ENCODE measurements at regions not wholly inside any gene's neighbourhood (a gene's known extent, or its start where the extent isn't known, plus 50 kb on each side); places are given as distances from the start of the nearest gene placed in this dataset.

GRCh38 chr12:115313929-115314328 lies 630.0 kb upstream of the TBX3 start:
- no peak overlapping the region for H2AFZ ChIP-seq (replicated peaks)
- no peak overlapping the region for H3K4me3 ChIP-seq
- H4K20me1 ChIP-seq (ENCODE audit: low read depth), result no peaks in the 10 kb centered on the region
- Mint-ChIP-seq H3K27me3 (ENCODE audit: insufficient read depth, low read depth) (no peaks in the 10 kb centered on the region), H3K36me3 (no peaks in the 10 kb centered on the region), H3K4me1 (no peaks in the 10 kb centered on the region), H3K4me3 (no peak overlapping the region), H3K9me3 (no peaks in the 10 kb centered on the region), H3K27ac (no peak overlapping the region)
- no peak overlapping the region for H3K27ac ChIP-seq
- H3F3A ChIP-seq (ENCODE audit: low read depth), result no peaks in the 10 kb centered on the region
- no peaks in the 10 kb centered on the region for H3K79me2 ChIP-seq (ENCODE audit: low read depth)
- H3K9ac ChIP-seq, result no peak overlapping the region
- H3K27me3 ChIP-seq, result no peaks in the 10 kb centered on the region
- H3K4me1 ChIP-seq, result no peaks in the 10 kb centered on the region
- no peak for TF ChIP-seq EZH2 (IDR thresholded peaks at IDR 0.05)
- TF ChIP-seq EZH2phosphoT487 (IDR thresholded peaks at IDR 0.05), result no peak
- TF ChIP-seq CTCF (IDR thresholded peaks at IDR 0.05), result no peak
- no peaks in the 10 kb centered on the region for H3K9me3 ChIP-seq (ENCODE audit: low read depth)
- no peaks in the 10 kb centered on the region for H3K36me3 ChIP-seq
- H3K4me2 ChIP-seq, result no peak overlapping the region
- no peak for DNase-seq (ENCODE audit: low spot score)

DNA sequence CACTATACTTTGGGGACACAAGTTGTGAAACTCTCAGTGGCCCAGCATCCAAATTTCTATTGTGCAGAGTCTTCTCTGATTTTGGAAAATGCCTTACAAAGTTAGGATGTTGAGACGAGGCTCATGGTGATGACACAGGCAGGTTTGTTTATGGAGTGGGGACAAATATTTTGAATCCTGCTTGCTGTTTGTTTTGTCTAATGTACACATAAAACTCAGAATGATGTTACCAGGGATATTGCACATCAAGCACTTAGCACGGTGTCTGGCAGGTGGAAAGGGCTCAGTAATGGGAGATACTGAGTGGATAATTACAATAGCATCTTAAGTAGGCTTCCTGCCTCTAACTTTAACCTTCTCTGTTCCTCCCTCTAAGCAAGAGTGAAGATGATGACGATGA lies 628.9 kb upstream of the TBX3 start:
- Histone ChIP-seq H3K9ac (no peak overlapping the region), H3K36me3 (no peaks in the 10 kb centered on the region), H3K27ac (no peak overlapping the region), H3K4me1 (no peaks in the 10 kb centered on the region), H3K79me2 (ENCODE audit: low read depth) (no peaks in the 10 kb centered on the region), H2AFZ (replicated peaks) (no peak overlapping the region), H3F3A (ENCODE audit: low read depth) (no peaks in the 10 kb centered on the region), H4K20me1 (ENCODE audit: low read depth) (no peaks in the 10 kb centered on the region), H3K27me3 (no peaks in the 10 kb centered on the region), H3K9me3 (ENCODE audit: low read depth) (no peaks in the 10 kb centered on the region), H3K4me3 (no peak overlapping the region), H3K4me2 (no peak overlapping the region)
- Mint-ChIP-seq H3K4me1 (no peaks in the 10 kb centered on the region), H3K27me3 (ENCODE audit: insufficient read depth, low read depth) (no peaks in the 10 kb centered on the region), H3K9me3 (no peaks in the 10 kb centered on the region), H3K36me3 (no peaks in the 10 kb centered on the region), H3K27ac (no peak overlapping the region), H3K4me3 (no peak overlapping the region)
- DNase-seq (ENCODE audit: low spot score), result no peak
- no peak for TF ChIP-seq EZH2phosphoT487 (IDR thresholded peaks at IDR 0.05)
- no peak for TF ChIP-seq EZH2 (IDR thresholded peaks at IDR 0.05)
- TF ChIP-seq CTCF (IDR thresholded peaks at IDR 0.05), result no peak

GRCh38 chr12:115311875-115312274 lies 627.9 kb upstream of the TBX3 start:
- Histone ChIP-seq H2AFZ (replicated peaks) (no peak overlapping the region), H3F3A (ENCODE audit: low read depth) (no peaks in the 10 kb centered on the region), H3K9me3 (ENCODE audit: low read depth) (no peaks in the 10 kb centered on the region), H3K4me2 (no peak overlapping the region), H3K4me3 (no peak overlapping the region), H3K27ac (no peak overlapping the region), H3K9ac (no peak overlapping the region), H3K4me1 (no peaks in the 10 kb centered on the region), H3K36me3 (no peaks in the 10 kb centered on the region), H3K27me3 (no peaks in the 10 kb centered on the region), H3K79me2 (ENCODE audit: low read depth) (no peaks in the 10 kb centered on the region), H4K20me1 (ENCODE audit: low read depth) (no peaks in the 10 kb centered on the region)
- Mint-ChIP-seq H3K4me1 (no peaks in the 10 kb centered on the region), H3K27me3 (ENCODE audit: insufficient read depth, low read depth) (no peaks in the 10 kb centered on the region), H3K27ac (no peak overlapping the region), H3K9me3 (no peaks in the 10 kb centered on the region), H3K4me3 (no peak overlapping the region), H3K36me3 (no peaks in the 10 kb centered on the region)
- no peak for DNase-seq (ENCODE audit: low spot score)
- TF ChIP-seq EZH2phosphoT487 (IDR thresholded peaks at IDR 0.05), result no peak
- TF ChIP-seq EZH2 (IDR thresholded peaks at IDR 0.05), result no peak
- TF ChIP-seq CTCF (IDR thresholded peaks at IDR 0.05), result no peak

DNA sequence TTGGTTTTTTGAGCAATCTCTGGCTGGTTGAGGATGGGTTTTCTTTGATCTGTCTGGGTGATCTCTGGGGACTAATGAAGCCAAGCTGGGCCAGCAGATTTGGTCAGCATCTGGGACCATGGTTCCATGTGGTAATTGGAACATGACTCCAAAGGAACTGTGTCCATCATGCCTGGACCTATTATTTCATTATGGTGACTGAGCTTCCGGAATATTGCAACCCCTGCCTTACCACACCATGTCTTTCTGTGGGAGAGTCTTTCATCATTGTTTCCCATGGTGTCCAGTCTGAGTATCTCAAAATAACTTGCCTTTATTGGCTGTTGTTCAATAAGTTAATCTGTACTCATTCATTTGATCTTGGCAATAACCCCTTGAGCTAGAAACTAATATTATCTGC lies 624.9 kb upstream of the TBX3 start:
- H4K20me1 ChIP-seq (ENCODE audit: low read depth), result no peaks in the 10 kb centered on the region
- DNase-seq (ENCODE audit: low spot score), result no peak

More for the DNA sequence above, 624.9 kb upstream of the TBX3 start:
- Histone ChIP-seq H3K4me3 (no peak overlapping the region), H3K9ac (no peak overlapping the region), H3K27me3 (no peaks in the 10 kb centered on the region), H3K79me2 (ENCODE audit: low read depth) (no peaks in the 10 kb centered on the region), H2AFZ (replicated peaks) (no peak overlapping the region), H3K4me1 (no peaks in the 10 kb centered on the region), H3F3A (ENCODE audit: low read depth) (no peaks in the 10 kb centered on the region), H3K9me3 (ENCODE audit: low read depth) (no peaks in the 10 kb centered on the region), H3K36me3 (no peaks in the 10 kb centered on the region), H3K4me2 (no peak overlapping the region), H3K27ac (no peak overlapping the region)
- H3K9me3 Mint-ChIP-seq, result no peaks in the 10 kb centered on the region
- H3K27ac Mint-ChIP-seq, result no peak overlapping the region
- no peak for TF ChIP-seq EZH2 (IDR thresholded peaks at IDR 0.05)
- H3K36me3 Mint-ChIP-seq, result no peaks in the 10 kb centered on the region
- H3K27me3 Mint-ChIP-seq (ENCODE audit: insufficient read depth, low read depth), result no peaks in the 10 kb centered on the region
- no peaks in the 10 kb centered on the region for H3K4me1 Mint-ChIP-seq
- H3K4me3 Mint-ChIP-seq, result no peak overlapping the region
